Neural cell (in vitro differentiated cells): ENCODE measurements at regions not wholly inside any gene's neighbourhood (a gene's known extent, or its start where the extent isn't known, plus 50 kb on each side); places are given as distances from the start of the nearest gene placed in this dataset.

ENCODE experiments used
- H2AFZ ChIP-seq: fragments of 200-600, 300-800 bp; sonication (generic), shearing (Covaris generic); 2 replicates; pipeline ENCODE4 v1.6.0; 2014; ENCODE audit warnings: low read depth, mild to moderate bottlenecking, antibody characterized with exemption, low read length, moderate library complexity
- H3F3A ChIP-seq: fragments of 200-600 bp; shearing (Covaris generic); 2 replicates; pipeline ENCODE4 v1.6.1; 2016; ENCODE audit warnings: mild to moderate bottlenecking, moderate library complexity, mixed read lengths, antibody characterized with exemption, low read length; ENCODE audit not compliant: insufficient read depth, poor library complexity, severe bottlenecking
- H3K27ac ChIP-seq: fragments of 200-600, 300-800 bp; sonication (generic), shearing (Covaris generic); 2 replicates; pipeline ENCODE4 v1.5.1; 2014; ENCODE audit warnings: mild to moderate bottlenecking, low read length, moderate library complexity
- H3K27me3 ChIP-seq: fragments of 300-800, 200-600 bp; sonication (generic), shearing (Covaris generic); 2 replicates; pipeline ENCODE4 v1.6.0; 2014; ENCODE audit warnings: mild to moderate bottlenecking, low read depth, low read length, moderate library complexity; ENCODE audit not compliant: insufficient read depth
- H3K36me3 ChIP-seq: fragments of 300-800, 200-600 bp; sonication (generic), shearing (Covaris generic); 2 replicates; pipeline ENCODE4 v1.5.1; 2014; ENCODE audit warnings: mild to moderate bottlenecking, antibody characterized with exemption, low read length, moderate library complexity; ENCODE audit not compliant: insufficient read depth
- H3K4me2 ChIP-seq: fragments of 300-800, 200-600 bp; sonication (generic), shearing (Covaris generic); 2 replicates; pipeline ENCODE4 v1.6.0; 2014; ENCODE audit warnings: mild to moderate bottlenecking, low read length
- H3K4me3 ChIP-seq: fragments of 300-800, 200-600 bp; sonication (generic), shearing (Covaris generic); 2 replicates; pipeline ENCODE4 v1.5.1; 2014; ENCODE audit warnings: mild to moderate bottlenecking, low read length, moderate library complexity
- H3K79me2 ChIP-seq: fragments of 200-600 bp; shearing (Covaris generic); replicated peaks from 2 replicates; pipeline ENCODE4 v1.6.0; 2014; ENCODE audit warnings: mild to moderate bottlenecking, low read length, moderate library complexity; ENCODE audit not compliant: insufficient read depth
- H3K9ac ChIP-seq: fragments of 300-800, 200-600 bp; sonication (generic), shearing (Covaris generic); 2 replicates; pipeline ENCODE4 v1.6.1; 2016; ENCODE audit warnings: mild to moderate bottlenecking, low read length, mixed read lengths
- H3K9me2 ChIP-seq: fragments of 200-600 bp; shearing (Covaris generic); 2 replicates; pipeline ENCODE4 v1.6.1; 2016; ENCODE audit warnings: mild to moderate bottlenecking, low read length, mixed read lengths; ENCODE audit not compliant: insufficient read depth
- H3K9me3 ChIP-seq: fragments of 200-600, 300-800 bp; sonication (generic), shearing (Covaris generic); 2 replicates; pipeline ENCODE4 v1.6.1; 2016; ENCODE audit warnings: mild to moderate bottlenecking, mixed run types, low read length, moderate library complexity, mixed read lengths
- H4K20me1 ChIP-seq: fragments of 200-600 bp; shearing (Covaris generic); 2 replicates; pipeline ENCODE4 v1.6.1; 2016; ENCODE audit warnings: mild to moderate bottlenecking, mixed run types; ENCODE audit not compliant: insufficient read depth
- EP300 ChIP-seq: fragments of 450-650 bp; conservative IDR thresholded peaks from 2 replicates; pipeline ENCODE4 v1.6.1; 2014; ENCODE audit warnings: antibody characterized with exemption, mild to moderate bottlenecking, moderate library complexity; ENCODE audit not compliant: poor library complexity, severe bottlenecking
- EZH2 ChIP-seq: fragments of 200-600, 300-800 bp; shearing (Covaris generic), sonication (generic); IDR thresholded peaks from 2 replicates; pipeline ENCODE4 v1.6.1; 2014; ENCODE audit warnings: antibody characterized with exemption, low read length, borderline replicate concordance, mild to moderate bottlenecking; ENCODE audit not compliant: insufficient read depth, poor library complexity, severe bottlenecking
- MXI1 ChIP-seq: fragments of 450-650 bp; conservative IDR thresholded peaks from 2 replicates; pipeline ENCODE4 v1.6.1; 2014; ENCODE audit warnings: antibody characterized with exemption, mild to moderate bottlenecking; ENCODE audit not compliant: poor library complexity, severe bottlenecking
- POLR2AphosphoS5 ChIP-seq: IDR thresholded peaks from 2 replicates; pipeline ENCODE4 v1.6.1; 2012
- RAD21 ChIP-seq: fragments of 450-650 bp; conservative IDR thresholded peaks from 2 replicates; pipeline ENCODE4 v1.6.1; 2014; ENCODE audit warnings: antibody characterized with exemption, mild to moderate bottlenecking, moderate library complexity
- SMC3 ChIP-seq: fragments of 450-650 bp; conservative IDR thresholded peaks from 2 replicates; pipeline ENCODE4 v1.6.1; 2014; ENCODE audit warnings: antibody characterized with exemption, mild to moderate bottlenecking, moderate library complexity; ENCODE audit not compliant: poor library complexity
- TAF1 ChIP-seq: IDR thresholded peaks from 2 replicates; pipeline ENCODE4 v1.6.1; 2012; ENCODE audit warnings: low read depth
- TF ChIP-seq, protein P1 (sequence below): fragments of 450-650 bp; IDR thresholded peaks from 2 replicates; pipeline ENCODE4 v1.5.1; 2014; ENCODE audit warnings: antibody characterized with exemption, mild to moderate bottlenecking, moderate library complexity; ENCODE audit not compliant: poor library complexity, severe bottlenecking
- TF ChIP-seq, protein P2 (sequence below): IDR thresholded peaks from 2 replicates; pipeline ENCODE4 v1.6.1; 2012; ENCODE audit warnings: borderline replicate concordance

GRCh38 chr9:20043461-20043860, 254.6 kb upstream of the SLC24A2 start:
- no peaks in the 10 kb centered on the region for H3K36me3 ChIP-seq

DNA sequence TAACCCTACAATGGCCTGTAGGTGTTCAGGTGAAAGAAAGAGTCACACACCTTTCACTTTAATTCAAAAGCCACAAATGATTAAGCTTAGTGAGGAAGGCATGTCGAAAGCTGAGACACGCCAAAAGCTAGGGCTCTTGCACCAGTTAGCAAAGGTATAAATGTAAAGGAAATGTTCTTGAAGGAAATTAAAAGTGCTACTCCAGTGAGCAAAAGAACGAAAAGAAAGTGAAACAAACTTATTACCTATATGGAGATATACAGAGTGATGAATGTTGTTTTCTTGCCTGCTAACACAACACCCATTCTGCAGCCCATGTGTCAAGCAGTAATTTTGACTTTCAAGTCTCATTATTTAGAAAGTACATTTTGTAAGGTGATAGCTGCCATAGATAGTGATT, 254.2 kb upstream of the SLC24A2 start:
- no peaks in the 10 kb centered on the region for H3K36me3 ChIP-seq
- no peak overlapping the region for H3K9ac ChIP-seq
- no peak overlapping the region for H3K4me3 ChIP-seq
- H2AFZ ChIP-seq, result no peak overlapping the region
- TF ChIP-seq SMC3 (no peak), MXI1 (no peak), RAD21 (no peak), EP300 (no peak), EZH2 (no peak), TAF1 (no peak), POLR2AphosphoS5 (no peak)
- TF ChIP-seq, protein P1, sequence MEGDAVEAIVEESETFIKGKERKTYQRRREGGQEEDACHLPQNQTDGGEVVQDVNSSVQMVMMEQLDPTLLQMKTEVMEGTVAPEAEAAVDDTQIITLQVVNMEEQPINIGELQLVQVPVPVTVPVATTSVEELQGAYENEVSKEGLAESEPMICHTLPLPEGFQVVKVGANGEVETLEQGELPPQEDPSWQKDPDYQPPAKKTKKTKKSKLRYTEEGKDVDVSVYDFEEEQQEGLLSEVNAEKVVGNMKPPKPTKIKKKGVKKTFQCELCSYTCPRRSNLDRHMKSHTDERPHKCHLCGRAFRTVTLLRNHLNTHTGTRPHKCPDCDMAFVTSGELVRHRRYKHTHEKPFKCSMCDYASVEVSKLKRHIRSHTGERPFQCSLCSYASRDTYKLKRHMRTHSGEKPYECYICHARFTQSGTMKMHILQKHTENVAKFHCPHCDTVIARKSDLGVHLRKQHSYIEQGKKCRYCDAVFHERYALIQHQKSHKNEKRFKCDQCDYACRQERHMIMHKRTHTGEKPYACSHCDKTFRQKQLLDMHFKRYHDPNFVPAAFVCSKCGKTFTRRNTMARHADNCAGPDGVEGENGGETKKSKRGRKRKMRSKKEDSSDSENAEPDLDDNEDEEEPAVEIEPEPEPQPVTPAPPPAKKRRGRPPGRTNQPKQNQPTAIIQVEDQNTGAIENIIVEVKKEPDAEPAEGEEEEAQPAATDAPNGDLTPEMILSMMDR, result no peak
- TF ChIP-seq, protein P2, sequence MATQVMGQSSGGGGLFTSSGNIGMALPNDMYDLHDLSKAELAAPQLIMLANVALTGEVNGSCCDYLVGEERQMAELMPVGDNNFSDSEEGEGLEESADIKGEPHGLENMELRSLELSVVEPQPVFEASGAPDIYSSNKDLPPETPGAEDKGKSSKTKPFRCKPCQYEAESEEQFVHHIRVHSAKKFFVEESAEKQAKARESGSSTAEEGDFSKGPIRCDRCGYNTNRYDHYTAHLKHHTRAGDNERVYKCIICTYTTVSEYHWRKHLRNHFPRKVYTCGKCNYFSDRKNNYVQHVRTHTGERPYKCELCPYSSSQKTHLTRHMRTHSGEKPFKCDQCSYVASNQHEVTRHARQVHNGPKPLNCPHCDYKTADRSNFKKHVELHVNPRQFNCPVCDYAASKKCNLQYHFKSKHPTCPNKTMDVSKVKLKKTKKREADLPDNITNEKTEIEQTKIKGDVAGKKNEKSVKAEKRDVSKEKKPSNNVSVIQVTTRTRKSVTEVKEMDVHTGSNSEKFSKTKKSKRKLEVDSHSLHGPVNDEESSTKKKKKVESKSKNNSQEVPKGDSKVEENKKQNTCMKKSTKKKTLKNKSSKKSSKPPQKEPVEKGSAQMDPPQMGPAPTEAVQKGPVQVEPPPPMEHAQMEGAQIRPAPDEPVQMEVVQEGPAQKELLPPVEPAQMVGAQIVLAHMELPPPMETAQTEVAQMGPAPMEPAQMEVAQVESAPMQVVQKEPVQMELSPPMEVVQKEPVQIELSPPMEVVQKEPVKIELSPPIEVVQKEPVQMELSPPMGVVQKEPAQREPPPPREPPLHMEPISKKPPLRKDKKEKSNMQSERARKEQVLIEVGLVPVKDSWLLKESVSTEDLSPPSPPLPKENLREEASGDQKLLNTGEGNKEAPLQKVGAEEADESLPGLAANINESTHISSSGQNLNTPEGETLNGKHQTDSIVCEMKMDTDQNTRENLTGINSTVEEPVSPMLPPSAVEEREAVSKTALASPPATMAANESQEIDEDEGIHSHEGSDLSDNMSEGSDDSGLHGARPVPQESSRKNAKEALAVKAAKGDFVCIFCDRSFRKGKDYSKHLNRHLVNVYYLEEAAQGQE, result no peak
- H3K79me2 ChIP-seq, result no peaks in the 10 kb centered on the region
- no peaks in the 10 kb centered on the region for H4K20me1 ChIP-seq
- no peaks in the 10 kb centered on the region for H3K27me3 ChIP-seq
- H3K27ac ChIP-seq, result no peak overlapping the region
- no peaks in the 10 kb centered on the region for H3F3A ChIP-seq
- no peaks in the 10 kb centered on the region for H3K9me2 ChIP-seq
- no peaks in the 10 kb centered on the region for H3K9me3 ChIP-seq
- no peak overlapping the region for H3K4me2 ChIP-seq

More at GRCh38 chr9:20043461-20043860, 254.6 kb upstream of the SLC24A2 start:
- Histone ChIP-seq H4K20me1 (no peaks in the 10 kb centered on the region), H2AFZ (no peak overlapping the region), H3K9me2 (no peaks in the 10 kb centered on the region), H3K79me2 (no peaks in the 10 kb centered on the region), H3F3A (no peaks in the 10 kb centered on the region), H3K4me2 (no peak overlapping the region), H3K9ac (no peak overlapping the region), H3K27me3 (no peaks in the 10 kb centered on the region), H3K4me3 (no peak overlapping the region), H3K9me3 (no peaks in the 10 kb centered on the region), H3K27ac (no peak overlapping the region)
- TF ChIP-seq MXI1 (no peak), SMC3 (no peak), POLR2AphosphoS5 (no peak), EP300 (no peak), RAD21 (no peak), TAF1 (no peak), EZH2 (no peak)
- TF ChIP-seq, protein P1, result no peak
- TF ChIP-seq, protein P2, result no peak
